IPS-18a (cell line): ENCODE measurements at regions not wholly inside any gene's neighbourhood (a gene's known extent, or its start where the extent isn't known, plus 50 kb on each side); places are given as distances from the start of the nearest gene placed in this dataset.
A peak's percentile ranks its signal among the peaks of the same experiment; 100 is the strongest.

Experiments
- H3K27ac ChIP-seq: one replicate; pipeline ENCODE4 v1.5.1; 2013; ENCODE audit warnings: low read length
- H3K27me3 ChIP-seq: one replicate; pipeline ENCODE4 v1.6.1; 2013; ENCODE audit warnings: mild to moderate bottlenecking, low read length; ENCODE audit not compliant: control insufficient read depth, insufficient read depth
- H3K36me3 ChIP-seq: one replicate; pipeline ENCODE4 v1.6.1; 2013; ENCODE audit warnings: low read depth, low read length; ENCODE audit not compliant: control insufficient read depth
- H3K4me1 ChIP-seq: one replicate; pipeline ENCODE4 v1.6.1; 2013; ENCODE audit warnings: low read depth, low read length; ENCODE audit not compliant: control insufficient read depth
- H3K4me3 ChIP-seq: one replicate; pipeline ENCODE4 v1.5.1; 2013; ENCODE audit warnings: low read length
- H3K9ac ChIP-seq: one replicate; pipeline ENCODE4 v1.6.1; 2013; ENCODE audit warnings: mild to moderate bottlenecking, low read length, moderate library complexity
- H3K9me3 ChIP-seq: one replicate; pipeline ENCODE4 v1.6.1; 2013; ENCODE audit warnings: low read depth, low read length; ENCODE audit not compliant: control insufficient read depth

GRCh38 chr13:60887711-60888110, 490.7 kb downstream of the TDRD3 start:
- Histone ChIP-seq H3K27me3 (no peaks in the 10 kb centered on the region), H3K4me1 (no peaks in the 10 kb centered on the region), H3K36me3 (no peaks in the 10 kb centered on the region), H3K27ac (no peak overlapping the region), H3K9me3 (no peaks in the 10 kb centered on the region), H3K4me3 (no peak overlapping the region), H3K9ac (no peak overlapping the region)

- H3K4me3 ChIP-seq: peak overlapping the region; percentile 7
- no peak overlapping the region for H3K27ac ChIP-seq
- H3K36me3 ChIP-seq: no peaks in the 10 kb centered on the region
- H3K27me3 ChIP-seq: no peaks in the 10 kb centered on the region
- H3K9me3 ChIP-seq: no peaks in the 10 kb centered on the region
- no peak overlapping the region for H3K9ac ChIP-seq
- H3K4me1 ChIP-seq: peaks cover 11% of the 10 kb centered on the region
These were observed 484.5 kb downstream of the TDRD3 start for GRCh38 chr13:60881507-60881906.

GRCh38 chr13:60873116-60873515, 476.1 kb downstream of the TDRD3 start:
- no peaks in the 10 kb centered on the region for H3K27me3 ChIP-seq
- H3K27ac ChIP-seq: no peak overlapping the region
- H3K4me1 ChIP-seq: peaks cover 9% of the 10 kb centered on the region
- H3K4me3 ChIP-seq: no peak overlapping the region
- H3K36me3 ChIP-seq: no peaks in the 10 kb centered on the region
- no peak overlapping the region for H3K9ac ChIP-seq
- no peaks in the 10 kb centered on the region for H3K9me3 ChIP-seq

DNA sequence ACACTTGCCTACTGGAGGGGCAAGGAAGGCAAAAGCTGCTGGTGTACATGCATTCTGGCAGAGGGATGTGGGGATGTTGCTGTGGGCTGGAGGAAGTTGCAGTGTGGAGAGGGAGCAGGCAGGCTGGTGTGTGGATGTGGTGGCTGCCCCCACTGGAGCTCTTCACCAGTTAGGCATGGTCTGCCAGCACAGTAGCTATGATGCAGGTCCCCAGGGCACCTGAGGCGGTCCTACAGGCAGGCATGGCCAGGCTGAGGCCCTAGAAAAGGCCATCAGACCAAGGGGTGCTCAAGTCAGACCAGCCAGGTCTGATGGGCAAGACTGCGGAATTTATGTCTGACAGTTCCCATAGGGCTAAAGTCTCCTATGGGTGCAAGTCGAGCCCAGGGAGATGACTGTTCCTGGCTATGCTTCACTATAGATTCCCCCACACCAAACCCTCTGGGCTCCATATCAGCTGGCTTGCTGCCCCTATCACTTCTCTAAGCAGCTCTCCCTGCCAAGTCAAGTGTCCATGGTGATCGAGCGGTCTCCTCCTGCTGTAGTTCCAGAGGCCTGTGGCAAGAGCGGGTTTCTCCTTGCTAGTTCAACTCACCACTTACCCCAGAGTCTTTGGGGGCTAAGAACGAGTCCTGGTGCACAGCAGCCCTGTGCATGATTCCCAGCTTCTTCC, 473.1 kb downstream of the TDRD3 start:
- H3K9me3 ChIP-seq: no peaks in the 10 kb centered on the region
- H3K9ac ChIP-seq: no peak overlapping the region
- H3K36me3 ChIP-seq: no peaks in the 10 kb centered on the region
- peaks cover 9% of the 10 kb centered on the region for H3K4me1 ChIP-seq
- no peak overlapping the region for H3K4me3 ChIP-seq
- H3K27ac ChIP-seq: no peak overlapping the region
- no peaks in the 10 kb centered on the region for H3K27me3 ChIP-seq

DNA sequence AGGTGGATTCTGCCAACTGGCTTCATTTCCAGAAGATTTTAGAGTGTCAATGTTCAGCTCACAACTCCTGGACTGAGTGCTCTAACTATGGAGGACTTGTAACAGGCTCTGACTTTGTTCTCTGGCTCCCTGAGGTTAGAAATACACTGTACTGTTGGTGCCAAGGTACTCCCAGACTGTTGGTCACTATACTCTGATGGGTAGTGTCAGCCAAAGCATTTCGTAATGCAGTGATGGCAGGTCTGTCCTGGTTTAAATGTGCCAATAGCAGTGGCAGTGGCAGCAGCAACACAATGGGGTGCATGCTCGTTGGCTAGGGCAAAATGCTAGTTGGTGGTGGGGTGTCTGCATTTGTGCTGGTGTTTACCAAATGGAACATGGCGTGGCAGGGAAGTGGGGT, 472.2 kb downstream of the TDRD3 start:
- H3K27me3 ChIP-seq: no peaks in the 10 kb centered on the region
- H3K4me1 ChIP-seq: peaks cover 9% of the 10 kb centered on the region
- H3K9ac ChIP-seq: no peak overlapping the region
- H3K27ac ChIP-seq: no peak overlapping the region
- H3K9me3 ChIP-seq: no peaks in the 10 kb centered on the region
- H3K4me3 ChIP-seq: no peak overlapping the region
- H3K36me3 ChIP-seq: no peaks in the 10 kb centered on the region

DNA sequence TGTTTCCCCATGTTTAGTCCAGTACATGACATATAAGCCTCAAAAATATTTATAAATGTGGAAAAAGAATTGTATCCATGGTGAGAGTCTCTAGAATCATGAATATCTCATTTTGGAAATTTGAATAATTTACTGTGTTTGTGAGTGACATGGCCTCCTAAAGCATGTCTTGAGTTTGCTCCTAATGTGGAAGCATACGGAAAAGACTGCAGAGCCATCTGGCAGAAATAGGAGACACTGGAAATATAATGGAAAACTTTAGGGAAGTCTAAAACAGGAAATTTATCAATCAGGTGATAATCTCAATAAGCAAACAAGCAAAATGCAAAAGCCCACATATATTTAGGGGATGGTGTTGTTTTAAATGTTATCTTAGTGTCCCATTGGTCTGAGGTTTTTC, 465.0 kb downstream of the TDRD3 start:
- Histone ChIP-seq H3K27ac (no peak overlapping the region), H3K27me3 (no peaks in the 10 kb centered on the region), H3K9ac (no peak overlapping the region)

GRCh38 chr13:60857698-60858097, 460.7 kb downstream of the TDRD3 start:
- no peaks in the 10 kb centered on the region for H3K27me3 ChIP-seq
- H3K36me3 ChIP-seq: no peaks in the 10 kb centered on the region
- H3K4me3 ChIP-seq: no peak overlapping the region
- no peak overlapping the region for H3K9ac ChIP-seq
- no peak overlapping the region for H3K27ac ChIP-seq
- H3K4me1 ChIP-seq: no peaks in the 10 kb centered on the region
- H3K9me3 ChIP-seq: peaks cover 5% of the 10 kb centered on the region

More for the DNA sequence above, 465.0 kb downstream of the TDRD3 start:
- no peaks in the 10 kb centered on the region for H3K9me3 ChIP-seq
- H3K36me3 ChIP-seq: no peaks in the 10 kb centered on the region
- no peak overlapping the region for H3K4me3 ChIP-seq
- no peaks in the 10 kb centered on the region for H3K4me1 ChIP-seq

- H3K4me1 ChIP-seq: no peaks in the 10 kb centered on the region
- no peak overlapping the region for H3K4me3 ChIP-seq
- H3K36me3 ChIP-seq: no peaks in the 10 kb centered on the region
- no peak overlapping the region for H3K9ac ChIP-seq
- no peaks in the 10 kb centered on the region for H3K27me3 ChIP-seq
- no peak overlapping the region for H3K27ac ChIP-seq
- peaks cover 9% of the 10 kb centered on the region for H3K9me3 ChIP-seq
These were observed 455.9 kb downstream of the TDRD3 start for GRCh38 chr13:60852886-60853285.

DNA sequence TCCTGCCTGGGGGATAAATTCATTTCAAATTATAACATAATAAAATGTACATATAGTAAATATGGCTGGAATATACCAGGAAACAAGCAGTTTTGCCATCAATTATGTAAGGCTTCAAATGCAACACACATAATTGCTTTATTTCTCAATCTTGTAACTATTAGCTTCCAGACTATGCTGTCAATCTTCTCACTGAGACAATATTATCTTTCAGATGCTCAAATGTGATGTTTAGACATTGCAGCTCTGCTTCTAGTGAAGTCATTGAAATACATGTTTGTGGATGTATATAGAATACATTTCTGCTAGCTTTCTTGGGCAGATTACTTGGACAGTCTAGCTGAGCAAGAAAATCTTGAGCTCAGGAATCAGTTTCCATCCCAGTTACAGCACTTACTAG, 454.4 kb downstream of the TDRD3 start:
- Histone ChIP-seq H3K36me3 (no peaks in the 10 kb centered on the region), H3K27ac (no peak overlapping the region), H3K9ac (no peak overlapping the region), H3K4me1 (no peaks in the 10 kb centered on the region), H3K27me3 (no peaks in the 10 kb centered on the region), H3K9me3 (peaks cover 9% of the 10 kb centered on the region), H3K4me3 (no peak overlapping the region)

DNA sequence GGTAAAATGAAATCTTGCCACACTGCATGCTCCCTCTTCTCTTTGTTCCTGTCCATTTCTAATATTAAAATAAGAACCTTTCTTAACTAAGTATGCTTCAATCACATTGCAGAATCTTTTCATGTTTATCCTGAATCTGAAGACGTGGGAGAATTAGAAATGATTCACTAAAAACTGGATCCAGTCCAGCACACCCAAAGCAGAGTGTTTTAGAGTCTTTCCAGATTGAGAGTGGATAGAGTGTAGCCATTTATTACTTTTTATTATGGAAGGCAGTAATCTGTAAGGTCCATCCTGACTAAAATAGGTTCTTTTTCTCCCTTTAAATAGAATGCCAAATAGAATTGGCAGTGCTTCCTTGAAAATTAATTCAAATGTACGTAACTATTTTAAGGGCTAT, 453.5 kb downstream of the TDRD3 start:
- H3K36me3 ChIP-seq: no peaks in the 10 kb centered on the region
- H3K27ac ChIP-seq: no peak overlapping the region
- no peaks in the 10 kb centered on the region for H3K27me3 ChIP-seq
- peaks cover 9% of the 10 kb centered on the region for H3K9me3 ChIP-seq
- H3K4me3 ChIP-seq: no peak overlapping the region
- H3K4me1 ChIP-seq: no peaks in the 10 kb centered on the region
- H3K9ac ChIP-seq: no peak overlapping the region

- H3K9me3 ChIP-seq: no peaks in the 10 kb centered on the region
- H3K27ac ChIP-seq: no peak overlapping the region
- no peaks in the 10 kb centered on the region for H3K36me3 ChIP-seq
- no peaks in the 10 kb centered on the region for H3K27me3 ChIP-seq
- no peak overlapping the region for H3K9ac ChIP-seq
- H3K4me3 ChIP-seq: no peak overlapping the region
- H3K4me1 ChIP-seq: no peaks in the 10 kb centered on the region
These were observed 441.6 kb downstream of the TDRD3 start for GRCh38 chr13:60838581-60838980.

DNA sequence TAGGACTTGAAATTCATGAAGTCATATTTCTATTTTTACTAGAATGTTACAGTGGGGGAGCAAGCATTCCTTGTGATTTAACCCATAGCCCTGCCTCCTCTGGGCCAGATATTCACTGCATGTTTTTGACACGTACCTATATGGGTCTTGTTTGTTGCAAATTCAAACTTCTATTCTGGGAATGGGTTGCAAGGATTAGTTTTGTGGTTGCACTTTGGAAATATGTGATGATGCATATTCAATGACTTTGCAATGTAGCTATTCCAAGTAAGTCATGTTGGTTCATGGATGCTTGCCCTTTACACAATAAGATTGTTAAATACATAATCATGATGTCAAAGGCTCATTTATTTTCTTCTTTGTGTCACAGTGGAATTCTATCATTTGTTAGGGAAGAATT, 440.8 kb downstream of the TDRD3 start:
- Histone ChIP-seq H3K27ac (no peak overlapping the region), H3K27me3 (no peaks in the 10 kb centered on the region), H3K9me3 (no peaks in the 10 kb centered on the region), H3K4me1 (no peaks in the 10 kb centered on the region), H3K9ac (no peak overlapping the region), H3K36me3 (no peaks in the 10 kb centered on the region), H3K4me3 (no peak overlapping the region)
